GM21723 (cell line): ENCODE measurements at regions not wholly inside any gene's neighbourhood (a gene's known extent, or its start where the extent isn't known, plus 50 kb on each side); places are given as distances from the start of the nearest gene placed in this dataset.
A peak's percentile ranks its signal among the peaks of the same experiment; 100 is the strongest.

Source experiments
- ATAC-seq: cut with Tn5 transposase; IDR thresholded peaks from one replicate; pipeline ENCODE4 v1.9.1; 2021; ENCODE audit warnings: mild to moderate bottlenecking, moderate library complexity; ENCODE audit not compliant: unreplicated experiment

GRCh38 chr4:108567831-108568230 lies 52.5 kb upstream of the RPL34 start:
- no peak for ATAC-seq

GRCh38 chr4:108561116-108561515 lies 59.3 kb upstream of the RPL34 start:
- no peak for ATAC-seq

- no peak for ATAC-seq
Measured at GRCh38 chr4:108560616-108561015, 59.8 kb upstream of the RPL34 start.

GRCh38 chr4:108559911-108560310 lies 60.5 kb upstream of the RPL34 start:
- no peak for ATAC-seq

- ATAC-seq: no peak
Measured at GRCh38 chr4:108559068-108559793, 61.1 kb upstream of the RPL34 start.

GRCh38 chr4:108556588-108557200 lies 63.7 kb upstream of the RPL34 start:
- ATAC-seq: peak; percentile 70

GRCh38 chr4:108556166-108556565 lies 64.2 kb upstream of the RPL34 start:
- ATAC-seq: no peak

- ATAC-seq: no peak
Measured at GRCh38 chr4:108555701-108556100, 64.7 kb upstream of the RPL34 start.

GRCh38 chr4:108547682-108548081 lies 72.7 kb upstream of the RPL34 start:
- ATAC-seq: no peak

GRCh38 chr4:108546728-108547127 lies 73.6 kb upstream of the RPL34 start:
- no peak for ATAC-seq

GRCh38 chr4:108544481-108544880 lies 75.9 kb upstream of the RPL34 start:
- no peak for ATAC-seq

- ATAC-seq: no peak
Measured at GRCh38 chr4:108543359-108543968, 76.9 kb upstream of the RPL34 start.

GRCh38 chr4:108540536-108540935 lies 79.8 kb upstream of the RPL34 start:
- ATAC-seq: no peak

- no peak for ATAC-seq
Measured at GRCh38 chr4:108536577-108536976, 83.8 kb upstream of the RPL34 start.

- no peak for ATAC-seq
Measured at GRCh38 chr4:108535757-108536156, 84.6 kb upstream of the RPL34 start.

GRCh38 chr4:108533876-108534275 lies 86.5 kb upstream of the RPL34 start:
- no peak for ATAC-seq

- no peak for ATAC-seq
Measured at GRCh38 chr4:108533245-108533844, 87.0 kb upstream of the RPL34 start.

GRCh38 chr4:108532738-108533137 lies 87.6 kb upstream of the RPL34 start:
- ATAC-seq: no peak

GRCh38 chr4:108532187-108532586 lies 88.2 kb upstream of the RPL34 start:
- ATAC-seq: no peak

GRCh38 chr4:108531461-108531860 lies 88.9 kb upstream of the RPL34 start:
- no peak for ATAC-seq

GRCh38 chr4:108529984-108530905 lies 90.1 kb upstream of the RPL34 start:
- ATAC-seq: no peak
